ENCODE measurements at regions not wholly inside any gene's neighbourhood (a gene's known extent, or its start where the extent isn't known, plus 50 kb on each side); places are given as distances from the start of the nearest gene placed in this dataset.

DNA sequence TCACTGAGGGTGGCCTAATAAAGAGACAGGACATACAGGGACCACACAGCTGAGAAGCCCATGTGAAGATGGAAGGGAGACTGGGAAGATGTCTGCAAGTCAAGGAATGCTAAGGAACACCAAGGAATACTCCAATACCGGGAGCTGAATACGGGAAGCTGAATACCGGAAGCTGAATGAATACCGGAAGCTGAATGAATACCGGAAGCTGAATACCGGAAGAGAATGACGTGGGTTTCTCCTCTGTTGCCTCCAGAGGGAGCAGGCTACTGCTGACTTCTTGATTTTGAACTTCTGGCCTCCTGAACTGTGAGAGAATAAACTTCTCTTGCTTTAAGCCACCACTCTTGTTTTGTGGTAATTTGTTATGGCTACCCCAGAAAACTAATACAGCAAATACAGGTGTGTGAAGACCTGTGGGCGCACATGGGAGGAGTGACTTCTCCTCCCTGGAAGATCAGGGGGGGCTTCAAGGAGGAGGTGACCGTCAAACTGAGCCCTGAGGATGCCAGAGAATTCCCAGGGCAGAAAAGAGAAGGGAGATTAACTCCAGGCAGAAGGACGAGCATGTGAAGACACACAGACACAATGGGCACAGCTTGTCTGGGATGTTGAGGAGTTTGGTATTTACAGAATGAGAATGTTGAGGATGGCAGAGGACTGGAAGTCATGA lies 259.9 kb downstream of the IRF8 start:
- no peaks in the 10 kb centered on the region for H3K4me1 ChIP-seq (ENCODE audit: control insufficient read depth, insufficient read depth, low read length)
- WGBS (ENCODE audit: insufficient coverage): 62% methylated on average over 9 of the region's 10 CpGs
- no peaks in the 10 kb centered on the region for H3K36me3 ChIP-seq (ENCODE audit: control insufficient read depth, insufficient read depth, low read length)
- no peak for DNase-seq
- H3K9me3 ChIP-seq (replicated peaks; ENCODE audit: control insufficient read depth, low read depth, low read length): no peaks in the 10 kb centered on the region
- H3K27me3 ChIP-seq (ENCODE audit: control insufficient read depth, insufficient read depth, low read length): peaks cover 17% of the 10 kb centered on the region
- H3K27ac ChIP-seq (ENCODE audit: low read length): no peak overlapping the region
- H3K4me3 ChIP-seq (ENCODE audit: low read length): no peak overlapping the region

GRCh38 chr16:86165479-86165878 lies 266.5 kb downstream of the IRF8 start:
- Histone ChIP-seq H3K27me3 (ENCODE audit: control insufficient read depth, insufficient read depth, low read length) (peaks cover 16% of the 10 kb centered on the region), H3K27ac (ENCODE audit: low read length) (no peak overlapping the region), H3K4me1 (ENCODE audit: control insufficient read depth, insufficient read depth, low read length) (no peaks in the 10 kb centered on the region), H3K36me3 (ENCODE audit: control insufficient read depth, insufficient read depth, low read length) (no peaks in the 10 kb centered on the region), H3K4me3 (ENCODE audit: low read length) (no peak overlapping the region), H3K9me3 (replicated peaks; ENCODE audit: control insufficient read depth, low read depth, low read length) (peaks cover 11% of the 10 kb centered on the region)
- no peak for DNase-seq
- 75% methylated on average over 2 of the region's 2 CpGs for WGBS (ENCODE audit: insufficient coverage)

GRCh38 chr16:86166414-86166813 lies 267.5 kb downstream of the IRF8 start:
- H3K4me3 ChIP-seq (ENCODE audit: low read length): no peak overlapping the region
- no peaks in the 10 kb centered on the region for H3K36me3 ChIP-seq (ENCODE audit: control insufficient read depth, insufficient read depth, low read length)
- no peak overlapping the region for H3K27ac ChIP-seq (ENCODE audit: low read length)
- H3K27me3 ChIP-seq (ENCODE audit: control insufficient read depth, insufficient read depth, low read length): peaks cover 16% of the 10 kb centered on the region
- H3K9me3 ChIP-seq (replicated peaks; ENCODE audit: control insufficient read depth, low read depth, low read length): peaks cover 11% of the 10 kb centered on the region
- no peak for DNase-seq
- no peaks in the 10 kb centered on the region for H3K4me1 ChIP-seq (ENCODE audit: control insufficient read depth, insufficient read depth, low read length)

DNA sequence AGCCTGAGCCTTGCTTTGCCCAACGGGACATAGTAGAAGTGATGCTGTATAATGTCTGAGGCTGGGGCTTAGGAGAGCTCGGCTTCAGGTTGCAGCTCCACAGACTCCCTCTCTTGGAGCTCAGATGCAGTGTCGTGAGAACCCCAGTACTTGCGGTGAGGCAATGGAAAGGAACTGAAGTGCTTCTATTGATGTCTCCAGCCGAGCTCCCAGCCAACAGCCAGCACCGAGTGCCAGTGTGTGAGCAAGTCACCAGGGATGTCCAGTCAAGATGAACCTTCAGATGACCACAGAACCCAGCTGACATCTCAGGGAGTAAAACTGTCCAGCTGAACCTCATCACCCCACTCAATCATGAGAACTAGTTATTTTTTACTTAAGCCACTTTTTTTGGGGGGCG lies 268.1 kb downstream of the IRF8 start:
- Histone ChIP-seq H3K4me3 (ENCODE audit: low read length) (no peak overlapping the region), H3K36me3 (ENCODE audit: control insufficient read depth, insufficient read depth, low read length) (no peaks in the 10 kb centered on the region), H3K27ac (ENCODE audit: low read length) (no peak overlapping the region), H3K27me3 (ENCODE audit: control insufficient read depth, insufficient read depth, low read length) (peaks cover 16% of the 10 kb centered on the region), H3K4me1 (ENCODE audit: control insufficient read depth, insufficient read depth, low read length) (no peaks in the 10 kb centered on the region), H3K9me3 (replicated peaks; ENCODE audit: control insufficient read depth, low read depth, low read length) (peaks cover 11% of the 10 kb centered on the region)
- WGBS (ENCODE audit: insufficient coverage): 55% methylated on average over 6 of the region's 7 CpGs
- no peak for DNase-seq

GRCh38 chr16:86170720-86171119 lies 271.8 kb downstream of the IRF8 start:
- Histone ChIP-seq H3K27ac (ENCODE audit: low read length) (no peak overlapping the region), H3K27me3 (ENCODE audit: control insufficient read depth, insufficient read depth, low read length) (peaks cover 14% of the 10 kb centered on the region)
- no CpG with 5 or more reads among the region's 5 CpGs for WGBS (ENCODE audit: insufficient coverage)

DNA sequence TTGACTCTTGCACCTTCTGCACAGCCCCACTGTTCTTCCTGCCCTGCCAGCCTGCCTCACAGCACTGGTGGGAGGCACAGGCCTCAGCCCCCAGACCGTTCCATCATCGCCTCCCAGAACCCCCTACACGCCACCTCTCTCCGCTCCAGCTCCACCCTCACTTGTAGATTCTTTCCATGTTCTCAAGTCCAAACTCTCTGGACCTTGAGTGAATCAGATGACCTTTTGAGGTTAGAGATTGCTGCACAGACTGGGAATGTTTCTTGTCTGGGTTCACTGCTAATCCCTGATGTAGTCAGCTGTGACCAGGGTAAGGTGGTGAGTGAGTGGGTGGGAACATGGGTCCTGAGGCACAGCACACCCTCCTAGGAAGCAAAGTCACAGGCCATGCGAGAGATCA lies 272.4 kb downstream of the IRF8 start:
- Histone ChIP-seq H3K4me3 (ENCODE audit: low read length) (no peak overlapping the region), H3K27me3 (ENCODE audit: control insufficient read depth, insufficient read depth, low read length) (peaks cover 17% of the 10 kb centered on the region)
- WGBS (ENCODE audit: insufficient coverage): 100% methylated on average over 2 of the region's 5 CpGs

More at GRCh38 chr16:86170720-86171119, 271.8 kb downstream of the IRF8 start:
- H3K36me3 ChIP-seq (ENCODE audit: control insufficient read depth, insufficient read depth, low read length): no peaks in the 10 kb centered on the region
- H3K4me3 ChIP-seq (ENCODE audit: low read length): no peak overlapping the region
- H3K9me3 ChIP-seq (replicated peaks; ENCODE audit: control insufficient read depth, low read depth, low read length): peaks cover 3% of the 10 kb centered on the region
- DNase-seq: no peak
- no peaks in the 10 kb centered on the region for H3K4me1 ChIP-seq (ENCODE audit: control insufficient read depth, insufficient read depth, low read length)

GRCh38 chr16:86175816-86176215 lies 276.9 kb downstream of the IRF8 start:
- H3K4me3 ChIP-seq (ENCODE audit: low read length): no peak overlapping the region
- peaks cover 6% of the 10 kb centered on the region for H3K27me3 ChIP-seq (ENCODE audit: control insufficient read depth, insufficient read depth, low read length)
- no peaks in the 10 kb centered on the region for H3K4me1 ChIP-seq (ENCODE audit: control insufficient read depth, insufficient read depth, low read length)
- no peaks in the 10 kb centered on the region for H3K36me3 ChIP-seq (ENCODE audit: control insufficient read depth, insufficient read depth, low read length)
- no peak for DNase-seq
- no peaks in the 10 kb centered on the region for H3K9me3 ChIP-seq (replicated peaks; ENCODE audit: control insufficient read depth, low read depth, low read length)
- H3K27ac ChIP-seq (ENCODE audit: low read length): no peak overlapping the region
- WGBS (ENCODE audit: insufficient coverage): no CpG with 5 or more reads among the region's 3 CpGs

More for the DNA sequence above, 272.4 kb downstream of the IRF8 start:
- no peaks in the 10 kb centered on the region for H3K36me3 ChIP-seq (ENCODE audit: control insufficient read depth, insufficient read depth, low read length)
- H3K4me1 ChIP-seq (ENCODE audit: control insufficient read depth, insufficient read depth, low read length): no peaks in the 10 kb centered on the region
- DNase-seq: no peak
- peaks cover 3% of the 10 kb centered on the region for H3K9me3 ChIP-seq (replicated peaks; ENCODE audit: control insufficient read depth, low read depth, low read length)
- no peak overlapping the region for H3K27ac ChIP-seq (ENCODE audit: low read length)

DNA sequence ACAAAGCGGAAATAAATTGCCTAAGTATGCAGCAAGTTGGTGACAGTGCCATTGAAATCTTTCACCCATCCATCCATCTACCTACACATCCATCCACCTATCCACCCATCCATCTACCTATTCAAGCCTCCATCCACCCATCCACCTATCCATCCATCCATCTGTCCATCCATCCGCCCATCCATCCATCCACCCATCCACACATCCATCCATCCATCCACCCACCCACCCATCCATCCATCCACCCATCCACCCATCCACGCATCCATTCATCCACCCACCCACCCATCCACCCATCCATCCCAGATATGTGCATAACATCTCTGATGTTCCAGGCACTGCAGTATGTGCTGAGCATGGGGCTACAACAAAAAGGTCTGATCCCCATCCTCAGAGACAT lies 277.5 kb downstream of the IRF8 start:
- Histone ChIP-seq H3K4me3 (ENCODE audit: low read length) (no peak overlapping the region), H3K4me1 (ENCODE audit: control insufficient read depth, insufficient read depth, low read length) (no peaks in the 10 kb centered on the region), H3K27me3 (ENCODE audit: control insufficient read depth, insufficient read depth, low read length) (peaks cover 6% of the 10 kb centered on the region), H3K36me3 (ENCODE audit: control insufficient read depth, insufficient read depth, low read length) (no peaks in the 10 kb centered on the region), H3K27ac (ENCODE audit: low read length) (no peak overlapping the region), H3K9me3 (replicated peaks; ENCODE audit: control insufficient read depth, low read depth, low read length) (no peaks in the 10 kb centered on the region)
- DNase-seq: no peak
- 97% methylated on average over 3 of the region's 3 CpGs for WGBS (ENCODE audit: insufficient coverage)

DNA sequence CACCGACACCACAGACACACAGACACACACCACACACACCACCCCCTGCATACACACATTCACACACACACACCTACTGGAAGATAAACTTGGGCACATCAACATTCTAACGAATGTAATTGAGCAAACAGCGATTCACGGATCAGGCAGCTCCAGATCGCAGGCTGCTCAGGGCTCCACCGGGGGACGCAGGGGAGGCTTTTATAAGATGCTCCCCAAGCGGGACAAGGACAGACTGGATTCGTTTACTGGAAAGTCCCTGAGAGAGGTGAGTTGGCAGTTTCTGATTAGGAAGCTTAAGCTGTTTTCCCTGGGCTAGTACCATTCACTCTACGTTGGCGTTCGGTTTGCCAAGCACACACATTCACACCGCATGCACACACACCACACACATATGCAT lies 281.3 kb downstream of the IRF8 start:
- no peak overlapping the region for H3K4me3 ChIP-seq (ENCODE audit: low read length)
- H3K27ac ChIP-seq (ENCODE audit: low read length): no peak overlapping the region
- no peaks in the 10 kb centered on the region for H3K4me1 ChIP-seq (ENCODE audit: control insufficient read depth, insufficient read depth, low read length)
- no peaks in the 10 kb centered on the region for H3K9me3 ChIP-seq (replicated peaks; ENCODE audit: control insufficient read depth, low read depth, low read length)
- no peaks in the 10 kb centered on the region for H3K36me3 ChIP-seq (ENCODE audit: control insufficient read depth, insufficient read depth, low read length)
- 73% methylated on average over 11 of the region's 13 CpGs for WGBS (ENCODE audit: insufficient coverage)
- DNase-seq: no peak
- H3K27me3 ChIP-seq (ENCODE audit: control insufficient read depth, insufficient read depth, low read length): peaks cover 12% of the 10 kb centered on the region

DNA sequence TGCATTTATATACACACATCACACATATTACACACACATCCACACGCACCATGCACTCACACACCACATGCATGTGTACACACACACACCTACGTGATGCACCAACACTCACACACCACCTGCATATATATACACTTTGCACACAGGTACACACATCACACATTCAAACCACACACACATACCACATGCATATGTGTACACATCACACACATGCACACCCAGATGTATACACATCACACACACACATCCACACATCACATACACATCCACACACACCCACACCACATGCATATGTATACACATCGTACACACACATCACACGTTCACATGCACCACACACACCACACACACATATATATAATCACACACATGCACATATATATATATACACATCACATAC lies 281.8 kb downstream of the IRF8 start:
- Histone ChIP-seq H3K27me3 (ENCODE audit: control insufficient read depth, insufficient read depth, low read length) (peaks cover 14% of the 10 kb centered on the region), H3K27ac (ENCODE audit: low read length) (no peak overlapping the region), H3K9me3 (replicated peaks; ENCODE audit: control insufficient read depth, low read depth, low read length) (no peaks in the 10 kb centered on the region), H3K4me1 (ENCODE audit: control insufficient read depth, insufficient read depth, low read length) (no peaks in the 10 kb centered on the region), H3K36me3 (ENCODE audit: control insufficient read depth, insufficient read depth, low read length) (no peaks in the 10 kb centered on the region), H3K4me3 (ENCODE audit: low read length) (no peak overlapping the region)
- DNase-seq: no peak
- WGBS (ENCODE audit: insufficient coverage): 89% methylated on average over 4 of the region's 4 CpGs

DNA sequence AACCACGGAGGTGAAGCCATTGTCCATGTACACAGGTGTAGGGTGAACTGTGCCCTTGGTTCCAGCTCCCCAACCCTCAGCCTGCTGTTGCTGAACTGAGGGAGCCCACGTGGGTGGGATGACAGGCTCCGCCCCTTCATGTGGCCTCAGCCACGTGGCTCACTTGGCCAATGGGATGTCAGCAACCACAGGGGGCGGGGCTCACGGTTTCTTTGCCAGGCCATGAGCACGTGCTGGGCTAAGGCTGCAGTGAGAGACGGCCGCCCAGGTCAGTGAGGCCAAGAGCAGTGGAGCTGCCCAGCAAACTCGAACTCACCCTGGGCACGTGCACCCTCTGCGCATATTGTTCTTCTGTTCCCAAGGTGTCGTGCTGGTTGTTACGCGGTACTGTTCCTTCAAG lies 282.6 kb downstream of the IRF8 start:
- no peak overlapping the region for H3K27ac ChIP-seq (ENCODE audit: low read length)
- no peaks in the 10 kb centered on the region for H3K9me3 ChIP-seq (replicated peaks; ENCODE audit: control insufficient read depth, low read depth, low read length)
- H3K36me3 ChIP-seq (ENCODE audit: control insufficient read depth, insufficient read depth, low read length): no peaks in the 10 kb centered on the region
- peaks cover 14% of the 10 kb centered on the region for H3K27me3 ChIP-seq (ENCODE audit: control insufficient read depth, insufficient read depth, low read length)
- no peak overlapping the region for H3K4me3 ChIP-seq (ENCODE audit: low read length)
- no peaks in the 10 kb centered on the region for H3K4me1 ChIP-seq (ENCODE audit: control insufficient read depth, insufficient read depth, low read length)
- no peak for DNase-seq
- 90% methylated on average over 15 of the region's 15 CpGs for WGBS (ENCODE audit: insufficient coverage)

Measured in muscle of leg (tissue), 3 donors.